HCT116 (cell line): ENCODE measurements at regions not wholly inside any gene's neighbourhood (a gene's known extent, or its start where the extent isn't known, plus 50 kb on each side); places are given as distances from the start of the nearest gene placed in this dataset.

Source experiments
- CTCF ChIP-seq, 3 experiments: fragments of 200-600 bp in 1 of 3; sonication (generic) in 1 of 3; IDR thresholded peaks in 2 of 3; conservative IDR thresholded peaks in 1 of 3; 2 replicates each; pipeline ENCODE4 v1.5.1; 2012 to 2017; ENCODE audit warnings: low read depth in 2 of 3, low read length in 2 of 3, antibody characterized with exemption in 1 of 3, borderline replicate concordance in 1 of 3, control low read depth in 1 of 3, mild to moderate bottlenecking in 1 of 3, mixed read lengths in 1 of 3, mixed run types in 1 of 3, moderate library complexity in 1 of 3; ENCODE audit not compliant: insufficient read depth in 1 of 3
- EZH2 ChIP-seq: fragments of 200-600 bp; sonication (generic); IDR thresholded peaks from 2 replicates; pipeline ENCODE4 v1.6.1; 2017; ENCODE audit warnings: antibody characterized with exemption, mixed run types
- FOSL1 ChIP-seq: IDR thresholded peaks from 2 replicates; pipeline ENCODE4 v1.6.1; 2012; ENCODE audit warnings: low read depth
- MAX ChIP-seq: IDR thresholded peaks from 2 replicates; pipeline ENCODE4 v1.6.1; 2012
- RAD21 ChIP-seq: IDR thresholded peaks from 2 replicates; pipeline ENCODE4 v1.6.1; 2012; ENCODE audit warnings: low read depth, mild to moderate bottlenecking
- SIN3A ChIP-seq: IDR thresholded peaks from 2 replicates; pipeline ENCODE4 v1.6.1; 2012; ENCODE audit warnings: low read depth
- YY1 ChIP-seq: IDR thresholded peaks from 2 replicates; pipeline ENCODE4 v1.6.1; 2011; ENCODE audit warnings: low read length, low read depth, moderate library complexity, mild to moderate bottlenecking; ENCODE audit not compliant: insufficient replicate concordance; ENCODE audit errors: extremely low read depth
- ZNF274 ChIP-seq: fragments of 200-500 bp; sonication (Bioruptor generic); IDR thresholded peaks from 2 replicates; pipeline ENCODE4 v1.6.1; 2014; ENCODE audit warnings: mild to moderate bottlenecking, low read depth, low read length, inconsistent platforms
- TF ChIP-seq, protein P1 (sequence below): IDR thresholded peaks from 2 replicates; pipeline ENCODE4 v1.6.1; 2012

DNA sequence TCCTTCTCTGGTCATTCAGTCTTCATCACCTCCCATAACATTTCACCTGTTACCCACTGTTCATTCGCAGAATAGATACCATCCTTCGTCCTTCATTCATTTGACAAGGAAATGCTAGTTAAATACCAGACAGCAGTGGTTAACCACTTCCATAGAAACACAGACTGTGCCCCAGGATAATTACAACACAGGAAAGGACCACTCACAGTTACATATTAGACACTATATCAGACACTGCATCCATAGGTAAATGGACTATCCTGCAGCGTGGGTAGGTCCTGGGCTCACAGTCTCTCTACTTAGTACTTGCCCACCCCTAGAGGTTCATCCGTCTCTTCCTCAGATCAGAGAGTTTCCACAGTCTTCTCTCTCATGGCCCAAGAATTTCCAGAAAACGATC is 1044.6 kb downstream of the VRK1 start:
- TF ChIP-seq, protein P1, sequence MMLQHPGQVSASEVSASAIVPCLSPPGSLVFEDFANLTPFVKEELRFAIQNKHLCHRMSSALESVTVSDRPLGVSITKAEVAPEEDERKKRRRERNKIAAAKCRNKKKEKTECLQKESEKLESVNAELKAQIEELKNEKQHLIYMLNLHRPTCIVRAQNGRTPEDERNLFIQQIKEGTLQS: no peak
- TF ChIP-seq SIN3A (no peak), RAD21 (no peak), ZNF274 (no peak), CTCF (IDR thresholded peaks at IDR 0.05 in 2 of 3, conservative IDR thresholded peaks at IDR 0.05 in 1 of 3; ENCODE audit: borderline replicate concordance in 1 of 3, insufficient read depth in 1 of 3, low read depth in 2 of 3, low read length in 2 of 3) (no peak), MAX (no peak), FOSL1 (no peak), YY1 (no peak), EZH2 (no peak)
